Endodermal cell (in vitro differentiated cells): ENCODE measurements at regions not wholly inside any gene's neighbourhood (a gene's known extent, or its start where the extent isn't known, plus 50 kb on each side); places are given as distances from the start of the nearest gene placed in this dataset.

ENCODE experiments used
- DNase-seq: peaks from one replicate; pipeline ENCODE4 v3.0.0-alpha.2; 2017
- H3K27ac ChIP-seq: 2 replicates; pipeline ENCODE4 v1.5.1; 2013; ENCODE audit warnings: mild to moderate bottlenecking, low read depth, low read length, moderate library complexity
- H3K27me3 ChIP-seq: 2 replicates; pipeline ENCODE4 v1.6.1; 2013; ENCODE audit warnings: mild to moderate bottlenecking, low read length, moderate library complexity; ENCODE audit not compliant: insufficient read depth, control insufficient read depth, poor library complexity, severe bottlenecking
- H3K36me3 ChIP-seq: 2 replicates; pipeline ENCODE4 v1.7.0; 2013; ENCODE audit warnings: mild to moderate bottlenecking, low read length, moderate library complexity; ENCODE audit not compliant: control insufficient read depth, insufficient read depth
- H3K4me1 ChIP-seq: one replicate; pipeline ENCODE4 v1.7.0; 2013; ENCODE audit warnings: low read length; ENCODE audit not compliant: control insufficient read depth, insufficient read depth
- H3K4me3 ChIP-seq: 2 replicates; pipeline ENCODE4 v1.5.1; 2013; ENCODE audit warnings: mild to moderate bottlenecking, low read length, moderate library complexity
- H3K9ac ChIP-seq: 2 replicates; pipeline ENCODE4 v1.6.1; 2013; ENCODE audit warnings: mild to moderate bottlenecking, low read length, moderate library complexity; ENCODE audit not compliant: poor library complexity, severe bottlenecking; ENCODE audit errors: extremely low read depth
- H3K9me3 ChIP-seq: 2 replicates; pipeline ENCODE4 v1.6.1; 2013; ENCODE audit warnings: mild to moderate bottlenecking, low read length, moderate library complexity; ENCODE audit not compliant: control insufficient read depth
- H3K27ac Mint-ChIP-seq: 2 replicates; pipeline ENCODE4 v1.8.0; 2020; ENCODE audit warnings: mixed read lengths
- H3K27me3 Mint-ChIP-seq: 2 replicates; pipeline ENCODE4 v1.8.0; 2021; ENCODE audit warnings: mild to moderate bottlenecking, mixed read lengths; ENCODE audit not compliant: insufficient read depth
- H3K36me3 Mint-ChIP-seq: 2 replicates; pipeline ENCODE4 v1.8.0; 2020; ENCODE audit warnings: low read depth, mixed read lengths
- H3K4me1 Mint-ChIP-seq: 2 replicates; pipeline ENCODE4 v1.8.0; 2020; ENCODE audit warnings: mixed read lengths
- H3K4me3 Mint-ChIP-seq: 2 replicates; pipeline ENCODE4 v1.8.0; 2020; ENCODE audit warnings: mild to moderate bottlenecking, moderate library complexity, mixed read lengths
- H3K9me3 Mint-ChIP-seq: 2 replicates; pipeline ENCODE4 v1.8.0; 2020; ENCODE audit warnings: mild to moderate bottlenecking, mixed read lengths
- WGBS, 2 experiments: methylation state at CpG; one replicate each; pipeline versions ENCODE4 v1.1.5 to v1.1.7; 2013; ENCODE audit warnings: missing lambda C conversion rate in 2 of 2, mixed read lengths in 1 of 2; ENCODE audit not compliant: insufficient coverage in 1 of 2, insufficient read length in 1 of 2; 5-methylcytosine and 5-hydroxymethylcytosine counted together
- TF ChIP-seq, protein P1 (sequence below): fragments of 200-600 bp; sonication (generic); conservative IDR thresholded peaks from 2 replicates; pipeline ENCODE4 v1.5.0; 2021; ENCODE audit warnings: antibody characterized with exemption, mild to moderate bottlenecking

DNA sequence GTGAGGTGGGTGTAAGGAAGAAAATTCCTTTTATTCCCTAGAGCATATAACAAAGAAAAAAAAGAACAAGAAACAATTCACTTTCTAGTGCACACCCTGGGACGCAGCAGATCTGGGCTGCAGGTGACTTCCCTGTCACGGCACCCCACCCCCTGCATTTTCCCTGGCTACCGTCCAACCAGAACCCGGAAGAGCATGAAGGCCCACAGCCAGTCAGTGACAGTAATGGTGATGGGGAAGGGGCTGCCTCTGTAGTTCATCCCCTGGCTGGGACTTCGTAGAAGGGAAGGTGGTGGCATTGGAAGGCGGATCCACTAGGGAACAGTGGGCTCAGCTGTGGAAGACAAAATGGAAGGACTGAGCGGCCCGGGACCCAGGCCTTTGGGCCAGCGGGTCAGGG, 236.7 kb downstream of the BUB3 start:
- no peak overlapping the region for H3K4me3 Mint-ChIP-seq
- H3K36me3 Mint-ChIP-seq = peaks cover 27% of the 10 kb centered on the region
- no peaks in the 10 kb centered on the region for H3K4me1 Mint-ChIP-seq
- H3K27me3 Mint-ChIP-seq = no peaks in the 10 kb centered on the region
- no peaks in the 10 kb centered on the region for H3K4me1 ChIP-seq
- peaks cover 15% of the 10 kb centered on the region for H3K9me3 ChIP-seq
- no peak overlapping the region for H3K27ac Mint-ChIP-seq
- H3K27me3 ChIP-seq = no peaks in the 10 kb centered on the region
- no peak overlapping the region for H3K4me3 ChIP-seq
- WGBS, 2 experiments = 93% methylated on average over 9 of the region's 9 CpGs; no CpG with 5 or more reads in 1 of the 2 experiments
- no peak overlapping the region for H3K9ac ChIP-seq
- TF ChIP-seq, protein P1, sequence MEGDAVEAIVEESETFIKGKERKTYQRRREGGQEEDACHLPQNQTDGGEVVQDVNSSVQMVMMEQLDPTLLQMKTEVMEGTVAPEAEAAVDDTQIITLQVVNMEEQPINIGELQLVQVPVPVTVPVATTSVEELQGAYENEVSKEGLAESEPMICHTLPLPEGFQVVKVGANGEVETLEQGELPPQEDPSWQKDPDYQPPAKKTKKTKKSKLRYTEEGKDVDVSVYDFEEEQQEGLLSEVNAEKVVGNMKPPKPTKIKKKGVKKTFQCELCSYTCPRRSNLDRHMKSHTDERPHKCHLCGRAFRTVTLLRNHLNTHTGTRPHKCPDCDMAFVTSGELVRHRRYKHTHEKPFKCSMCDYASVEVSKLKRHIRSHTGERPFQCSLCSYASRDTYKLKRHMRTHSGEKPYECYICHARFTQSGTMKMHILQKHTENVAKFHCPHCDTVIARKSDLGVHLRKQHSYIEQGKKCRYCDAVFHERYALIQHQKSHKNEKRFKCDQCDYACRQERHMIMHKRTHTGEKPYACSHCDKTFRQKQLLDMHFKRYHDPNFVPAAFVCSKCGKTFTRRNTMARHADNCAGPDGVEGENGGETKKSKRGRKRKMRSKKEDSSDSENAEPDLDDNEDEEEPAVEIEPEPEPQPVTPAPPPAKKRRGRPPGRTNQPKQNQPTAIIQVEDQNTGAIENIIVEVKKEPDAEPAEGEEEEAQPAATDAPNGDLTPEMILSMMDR = no peak
- H3K36me3 ChIP-seq = no peaks in the 10 kb centered on the region
- no peak overlapping the region for H3K27ac ChIP-seq
- DNase-seq = peak; percentile 23
- peaks cover 51% of the 10 kb centered on the region for H3K9me3 Mint-ChIP-seq

DNA sequence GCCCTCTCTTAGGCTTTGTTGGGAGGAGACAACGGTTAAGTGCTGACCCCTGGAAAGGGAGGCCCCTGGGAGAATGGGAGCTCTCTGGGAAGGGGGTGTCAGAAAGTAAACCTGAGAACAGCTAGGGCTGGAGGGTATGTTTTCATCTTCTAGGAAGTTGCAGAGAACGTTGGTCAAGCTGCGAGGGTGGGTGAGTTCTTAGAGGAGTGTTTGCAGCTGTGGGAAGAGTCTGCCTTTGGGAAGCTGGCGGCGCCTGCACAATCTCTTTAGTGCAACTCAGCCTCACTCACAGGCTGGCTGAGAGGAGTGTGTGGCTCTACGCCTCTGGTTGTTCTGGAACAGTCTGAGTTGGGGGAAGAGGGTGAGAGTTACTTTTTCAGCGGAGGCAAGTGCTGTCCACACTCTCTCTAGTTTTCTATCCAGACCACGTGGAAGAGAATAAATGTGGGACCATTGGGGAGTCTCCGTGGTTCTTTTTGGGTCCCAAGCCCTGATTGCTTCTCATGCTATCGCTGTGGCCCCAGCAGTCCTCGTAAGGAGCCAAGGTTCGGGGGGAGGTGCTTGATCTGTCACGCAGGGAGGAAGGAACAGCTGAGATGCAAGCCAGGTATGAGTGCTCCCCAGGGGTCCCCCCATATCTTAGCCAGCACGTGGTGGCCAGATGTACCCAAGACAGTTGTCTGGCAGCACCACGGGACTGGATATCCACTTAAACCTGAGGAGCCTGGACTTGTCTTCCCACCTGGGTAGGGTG, 237.2 kb downstream of the BUB3 start:
- peaks cover 13% of the 10 kb centered on the region for H3K9me3 ChIP-seq
- TF ChIP-seq, protein P1 = no peak
- H3K27me3 ChIP-seq = no peaks in the 10 kb centered on the region
- DNase-seq = peak; percentile 20
- no peak overlapping the region for H3K4me3 ChIP-seq
- 83 to 93% methylated on average over 6 to 15 of the region's 15 CpGs for WGBS, 2 experiments
- Mint-ChIP-seq H3K9me3 (peaks cover 47% of the 10 kb centered on the region), H3K27ac (no peak overlapping the region), H3K36me3 (peaks cover 27% of the 10 kb centered on the region), H3K4me3 (no peak overlapping the region), H3K4me1 (no peaks in the 10 kb centered on the region), H3K27me3 (no peaks in the 10 kb centered on the region)
- no peak overlapping the region for H3K9ac ChIP-seq
- no peak overlapping the region for H3K27ac ChIP-seq
- H3K36me3 ChIP-seq = no peaks in the 10 kb centered on the region
- no peaks in the 10 kb centered on the region for H3K4me1 ChIP-seq

DNA sequence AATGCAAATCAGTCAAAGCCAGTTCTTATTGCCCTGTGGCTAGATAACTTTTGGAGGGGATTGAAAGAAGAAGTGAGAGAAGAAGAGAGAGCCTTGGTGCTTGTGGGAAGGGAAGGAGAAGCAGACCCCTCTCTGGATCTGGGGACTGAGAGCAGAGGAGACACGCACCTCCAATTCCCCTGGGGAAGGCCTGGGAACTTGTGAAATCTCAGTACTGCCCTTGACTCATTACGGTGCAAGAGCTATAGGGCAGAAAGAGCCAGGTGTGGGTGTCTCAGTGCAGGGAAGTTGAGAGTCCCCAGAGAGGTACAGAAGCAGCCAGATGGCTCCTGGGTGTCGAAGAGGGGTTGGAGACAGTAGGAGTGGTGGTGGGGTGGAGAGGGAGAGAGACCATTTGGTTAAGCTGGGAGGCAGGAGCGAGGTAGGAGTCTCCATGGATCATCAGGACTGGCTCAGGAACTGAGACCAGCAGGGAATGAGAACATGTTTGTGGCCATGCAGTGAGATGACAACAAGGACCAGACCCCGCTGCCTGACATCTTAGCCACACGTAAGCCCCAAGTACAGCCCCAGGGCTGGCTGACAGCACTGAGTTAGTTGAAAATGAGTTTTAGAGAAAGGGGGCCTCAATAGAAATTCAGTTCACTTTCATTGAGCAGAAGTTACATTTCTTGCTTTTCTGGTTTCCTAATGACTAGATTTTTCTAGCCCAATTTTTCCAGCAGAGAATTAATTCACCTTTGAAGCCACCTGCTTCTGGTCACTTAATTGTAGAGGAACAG, 238.2 kb downstream of the BUB3 start:
- 89 to 94% methylated on average over 6 of the region's 6 CpGs for WGBS, 2 experiments
- H3K36me3 ChIP-seq = no peaks in the 10 kb centered on the region
- H3K4me3 ChIP-seq = no peak overlapping the region
- H3K9me3 ChIP-seq = peaks cover 13% of the 10 kb centered on the region
- Mint-ChIP-seq H3K4me3 (no peak overlapping the region), H3K9me3 (peaks cover 38% of the 10 kb centered on the region), H3K4me1 (no peaks in the 10 kb centered on the region), H3K27ac (no peak overlapping the region), H3K36me3 (peaks cover 23% of the 10 kb centered on the region), H3K27me3 (no peaks in the 10 kb centered on the region)
- H3K4me1 ChIP-seq = no peaks in the 10 kb centered on the region
- peak; percentile 12 for DNase-seq
- H3K27ac ChIP-seq = no peak overlapping the region
- no peaks in the 10 kb centered on the region for H3K27me3 ChIP-seq
- TF ChIP-seq, protein P1 = no peak
- no peak overlapping the region for H3K9ac ChIP-seq
